ENCODE measurements at regions not wholly inside any gene's neighbourhood (a gene's known extent, or its start where the extent isn't known, plus 50 kb on each side); places are given as distances from the start of the nearest gene placed in this dataset.
A peak's percentile ranks its signal among the peaks of the same experiment; 100 is the strongest.

DNA sequence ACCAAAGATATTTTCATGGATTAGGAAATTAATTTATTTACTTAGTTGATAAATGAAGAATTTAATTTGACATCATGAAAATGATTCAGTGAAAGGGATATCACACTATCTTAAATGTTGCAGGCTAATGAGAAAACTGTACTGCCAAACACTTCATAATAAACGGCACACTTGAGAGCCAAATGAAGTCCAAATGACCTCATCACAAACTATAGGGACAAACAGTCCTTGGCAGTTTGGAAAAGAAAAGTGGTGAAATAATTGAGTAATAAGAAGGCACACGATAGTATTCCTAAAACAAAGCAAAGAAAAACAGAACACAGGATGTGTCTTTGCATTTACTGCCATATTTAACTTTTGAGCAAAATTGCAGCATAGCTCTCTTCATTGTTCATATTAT lies 116.9 kb upstream of the TLR4 start:
- no peak for TF ChIP-seq CTCF (conservative IDR thresholded peaks at IDR 0.05; ENCODE audit: low read depth, low read length)
- DNase-seq (ENCODE audit: low read depth): no peak

DNA sequence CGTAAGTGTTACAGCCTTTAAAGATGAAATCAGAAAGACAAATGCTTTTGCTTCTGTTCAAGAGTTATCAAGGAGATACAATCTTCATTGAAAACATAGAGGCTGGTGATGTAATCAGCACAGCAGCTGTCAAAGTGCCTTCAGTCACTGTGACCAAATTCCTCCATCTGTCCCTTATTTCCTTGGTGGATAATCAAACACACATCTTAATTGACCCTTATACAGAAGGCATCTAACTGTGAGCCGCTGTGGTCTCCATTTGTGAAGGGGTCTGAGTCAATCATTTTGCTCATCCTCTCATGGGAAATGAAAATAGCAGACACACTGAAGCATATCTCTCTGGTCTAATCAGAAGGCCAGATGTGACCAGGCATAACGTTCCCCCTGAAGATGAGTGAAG lies 130.1 kb upstream of the TLR4 start:
- H3K4me3 ChIP-seq (ENCODE audit: low read depth, low read length): no peak overlapping the region
- no peak for DNase-seq (ENCODE audit: low read depth)
- no peak for TF ChIP-seq CTCF (conservative IDR thresholded peaks at IDR 0.05; ENCODE audit: low read depth, low read length)

More for the DNA sequence above, 116.9 kb upstream of the TLR4 start:
- no peak overlapping the region for H3K4me3 ChIP-seq (ENCODE audit: low read depth, low read length)

DNA sequence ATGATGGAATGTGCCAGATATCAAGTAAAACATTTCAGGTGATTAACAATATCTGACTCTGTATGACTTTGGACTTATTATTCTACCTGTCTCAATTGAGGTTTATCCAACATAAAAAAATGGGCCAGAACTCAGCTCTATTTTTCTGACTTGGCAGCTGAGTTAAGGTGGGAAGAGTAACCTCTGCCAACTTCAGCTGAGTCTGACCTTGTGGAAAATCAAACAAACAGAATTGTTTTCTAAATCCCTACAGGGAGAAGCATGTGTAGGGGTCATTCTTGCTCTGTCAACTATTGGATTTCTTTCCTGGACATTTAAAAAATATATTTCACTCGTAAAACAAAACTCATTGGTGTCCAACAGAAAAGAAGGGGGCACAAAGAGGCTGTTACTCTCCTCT lies 139.4 kb upstream of the TLR4 start:
- no peak overlapping the region for H3K4me3 ChIP-seq (ENCODE audit: low read depth, low read length)
- DNase-seq (ENCODE audit: low read depth): no peak
- no peak for TF ChIP-seq CTCF (conservative IDR thresholded peaks at IDR 0.05; ENCODE audit: low read depth, low read length)

DNA sequence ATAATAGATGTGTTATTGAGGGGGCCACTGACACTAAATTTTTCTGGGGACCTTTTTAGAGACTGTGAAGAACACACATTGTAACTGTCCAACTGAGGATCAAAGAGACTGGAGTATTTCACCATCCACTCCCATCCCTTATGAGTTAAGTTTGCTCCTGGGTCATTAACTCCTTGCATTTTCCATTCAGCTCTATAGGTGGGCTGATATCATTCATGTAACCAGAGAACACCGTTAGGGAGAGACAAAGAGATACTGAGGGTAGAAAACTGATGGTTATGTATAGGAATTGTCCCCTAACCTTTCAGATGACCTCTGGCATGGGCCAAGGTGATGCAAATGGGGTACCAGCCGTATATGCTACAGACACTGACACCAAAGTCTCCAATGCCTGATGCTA lies 142.4 kb upstream of the TLR4 start:
- H3K4me3 ChIP-seq (ENCODE audit: low read depth, low read length): no peak overlapping the region
- no peak for DNase-seq (ENCODE audit: low read depth)
- no peak for TF ChIP-seq CTCF (conservative IDR thresholded peaks at IDR 0.05; ENCODE audit: low read depth, low read length)

GRCh38 chr9:117555964-117556629 lies 141.2 kb upstream of the ASTN2 start:
- no peak overlapping the region for H3K4me3 ChIP-seq (ENCODE audit: low read depth, low read length)
- DNase-seq (ENCODE audit: low read depth): peak; percentile 7
- peak; percentile 93 for TF ChIP-seq CTCF (conservative IDR thresholded peaks at IDR 0.05; ENCODE audit: low read depth, low read length)

GRCh38 chr9:117552811-117553210 lies 138.0 kb upstream of the ASTN2 start:
- no peak for TF ChIP-seq CTCF (conservative IDR thresholded peaks at IDR 0.05; ENCODE audit: low read depth, low read length)
- H3K4me3 ChIP-seq (ENCODE audit: low read depth, low read length): no peak overlapping the region
- DNase-seq (ENCODE audit: low read depth): no peak

DNA sequence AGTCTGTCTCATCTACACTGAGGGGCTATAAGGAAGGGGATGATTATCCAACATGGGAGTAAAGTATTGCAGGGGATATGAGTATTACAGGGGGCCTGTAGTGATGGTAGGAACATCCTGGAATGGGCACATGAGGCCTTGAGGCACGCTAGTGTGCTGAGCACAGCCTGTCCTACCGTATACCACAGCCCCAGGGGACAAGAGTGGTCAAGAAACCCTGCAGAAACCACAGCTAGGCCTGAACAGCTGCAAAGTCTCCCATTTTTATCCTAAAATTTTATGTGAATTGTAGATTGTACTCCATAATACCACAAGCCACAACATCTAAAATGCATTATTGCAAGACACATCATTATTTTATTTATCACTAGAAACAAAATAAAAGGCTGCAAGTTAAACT lies 136.3 kb upstream of the ASTN2 start:
- TF ChIP-seq CTCF (conservative IDR thresholded peaks at IDR 0.05; ENCODE audit: low read depth, low read length): no peak
- DNase-seq (ENCODE audit: low read depth): no peak
- H3K4me3 ChIP-seq (ENCODE audit: low read depth, low read length): no peak overlapping the region
